GM23248 (cell line): ENCODE measurements at regions not wholly inside any gene's neighbourhood (a gene's known extent, or its start where the extent isn't known, plus 50 kb on each side); places are given as distances from the start of the nearest gene placed in this dataset.

ENCODE experiments used
- EZH2 ChIP-seq: fragments of 200-600 bp; sonication (generic); IDR thresholded peaks from 2 replicates; pipeline ENCODE4 v1.6.1; 2018; ENCODE audit warnings: antibody characterized with exemption, mild to moderate bottlenecking; ENCODE audit not compliant: insufficient read depth, poor library complexity, severe bottlenecking
- EZH2phosphoT487 ChIP-seq: fragments of 200-600 bp; sonication (generic); IDR thresholded peaks from 2 replicates; pipeline ENCODE4 v1.6.1; 2018; ENCODE audit warnings: antibody characterized with exemption, moderate library complexity, mild to moderate bottlenecking, low read depth; ENCODE audit not compliant: insufficient read depth

DNA sequence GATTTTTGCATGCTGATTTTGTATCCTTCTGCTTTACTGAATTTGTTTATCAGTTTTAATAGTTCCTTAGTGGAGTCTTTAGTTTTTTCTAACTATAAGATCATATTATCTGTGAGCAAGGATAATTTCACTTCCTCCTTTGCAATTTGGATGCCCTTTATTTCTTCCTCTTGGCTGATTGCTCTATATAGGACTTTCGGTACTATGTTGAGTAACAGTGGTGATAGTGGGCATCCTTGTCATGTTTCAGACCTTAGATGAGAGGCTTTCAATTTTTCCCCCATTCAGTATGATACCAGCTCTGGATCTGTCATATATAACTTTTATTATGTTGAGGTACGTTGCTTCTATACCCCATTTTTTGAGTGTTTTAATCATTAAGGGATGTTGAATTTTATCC lies 224.5 kb upstream of the CNTNAP4 start:
- TF ChIP-seq EZH2phosphoT487, result no peak
- no peak for TF ChIP-seq EZH2
